Putamen (tissue), 1 donor: ENCODE measurements at regions not wholly inside any gene's neighbourhood (a gene's known extent, or its start where the extent isn't known, plus 50 kb on each side); places are given as distances from the start of the nearest gene placed in this dataset.

ENCODE experiments used
- DNase-seq: peaks from one replicate; pipeline ENCODE4 v3.0.0-alpha.2; 2016; ENCODE audit warnings: low spot score

DNA sequence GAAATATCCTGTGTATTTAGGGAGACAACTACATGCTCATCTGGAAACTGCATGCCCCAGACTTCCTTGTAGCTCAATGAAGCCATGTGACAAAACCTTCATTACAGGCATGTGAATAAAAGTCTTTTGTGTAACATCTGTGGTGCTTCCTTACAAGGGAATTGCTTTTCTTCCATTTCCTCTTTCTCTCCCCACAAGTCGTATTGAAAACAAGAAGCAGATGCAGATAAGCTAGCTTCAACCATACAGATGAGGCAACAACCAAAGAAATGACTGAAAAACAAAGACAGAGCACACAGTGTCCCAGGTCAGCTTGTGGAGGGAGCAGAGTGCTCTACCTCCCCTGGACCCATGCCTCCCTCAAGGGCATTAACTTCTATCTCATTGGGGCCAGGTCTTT lies 115.8 kb upstream of the INPP4B start:
- DNase-seq: peak; percentile 33

DNA sequence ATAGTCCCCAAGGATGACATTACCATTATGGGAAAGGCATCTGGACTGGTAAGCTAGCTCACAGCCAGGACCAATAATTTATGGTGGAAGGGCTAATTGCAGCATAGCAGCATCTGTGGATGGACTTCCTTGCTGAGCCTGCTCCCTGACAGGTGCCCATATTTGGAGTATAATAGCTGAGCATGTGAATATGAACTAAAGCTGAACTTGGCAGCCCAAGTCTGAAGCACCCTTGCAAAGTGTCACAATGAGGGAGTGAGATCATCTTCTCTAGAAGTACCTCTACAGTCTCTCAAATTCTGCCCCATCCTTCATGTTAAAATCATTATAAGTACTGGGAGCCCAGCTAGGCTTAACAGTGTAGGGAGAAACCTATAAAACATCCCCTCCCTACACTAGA lies 128.2 kb upstream of the INPP4B start:
- no peak for DNase-seq

DNA sequence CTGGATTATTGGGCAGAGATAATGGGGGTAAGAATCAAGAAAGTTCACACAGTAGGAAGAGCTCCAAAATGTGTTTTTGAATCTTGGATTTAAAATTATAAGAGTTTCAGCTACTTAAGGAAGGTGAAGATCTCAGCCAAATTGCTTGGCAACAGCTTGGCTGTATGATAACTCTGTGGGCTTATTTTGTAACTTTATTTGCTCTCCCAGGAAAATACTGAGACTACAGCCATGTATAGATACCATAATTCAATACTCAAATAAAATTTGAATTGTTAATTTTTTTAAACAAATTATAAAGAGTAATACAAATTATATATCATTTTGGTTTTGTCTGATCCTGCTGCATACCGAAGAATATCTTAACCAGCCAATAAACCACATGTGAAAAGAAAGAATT lies 129.5 kb upstream of the INPP4B start:
- no peak for DNase-seq

DNA sequence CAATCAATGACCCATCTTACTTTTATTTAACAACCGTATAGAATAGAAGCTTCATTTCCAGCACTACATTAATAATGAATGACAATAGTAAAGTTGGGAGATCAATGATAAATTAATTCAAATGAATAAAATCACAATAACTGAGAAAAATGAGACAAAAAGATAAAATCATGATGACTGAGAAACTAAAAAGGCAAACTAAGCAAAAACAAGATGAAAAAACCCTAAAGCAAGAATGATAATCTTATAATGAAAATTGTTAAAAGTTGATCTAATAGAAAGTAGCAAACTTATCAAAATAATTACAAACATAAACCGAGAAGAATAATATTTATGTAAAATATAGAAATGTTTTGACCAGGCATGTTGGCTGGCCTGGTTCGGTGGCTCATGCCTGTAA lies 130.4 kb upstream of the INPP4B start:
- DNase-seq: no peak

DNA sequence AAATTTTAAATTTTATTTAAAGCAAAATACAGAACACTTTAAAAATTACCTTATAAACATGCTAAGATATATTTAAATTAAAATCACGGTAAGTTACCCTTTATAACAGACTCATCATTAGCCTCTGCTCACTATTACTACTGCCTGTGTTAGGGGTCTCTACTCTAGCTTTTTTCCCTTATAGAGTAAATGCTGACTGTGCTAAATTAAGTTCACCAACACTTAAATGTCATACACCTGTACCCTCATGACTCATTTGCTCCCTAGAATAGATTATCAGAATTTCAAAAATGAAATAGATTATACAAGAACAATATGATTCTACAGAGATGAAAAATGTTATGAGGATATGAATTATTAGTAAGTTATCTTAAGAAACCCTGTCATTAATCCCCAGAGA lies 131.1 kb upstream of the INPP4B start:
- no peak for DNase-seq

DNA sequence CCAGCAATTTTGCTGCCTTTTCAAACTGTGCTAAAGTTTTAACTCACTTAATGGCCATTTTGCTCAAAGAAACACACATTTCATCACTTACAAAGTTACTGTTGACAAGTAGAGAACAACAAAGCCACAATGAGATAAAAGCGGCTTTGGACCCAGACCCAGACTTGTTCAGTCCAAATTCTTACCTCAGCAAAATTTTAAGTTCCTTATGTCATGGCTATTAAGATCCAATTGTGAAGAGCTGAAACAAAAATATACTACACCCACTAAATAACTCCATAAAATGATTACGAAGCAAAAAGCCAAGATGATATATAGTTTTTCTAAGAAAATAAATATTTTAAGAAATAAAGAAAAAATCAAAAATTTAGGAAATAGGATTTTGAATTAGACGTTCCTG lies 137.0 kb upstream of the INPP4B start:
- DNase-seq: no peak

DNA sequence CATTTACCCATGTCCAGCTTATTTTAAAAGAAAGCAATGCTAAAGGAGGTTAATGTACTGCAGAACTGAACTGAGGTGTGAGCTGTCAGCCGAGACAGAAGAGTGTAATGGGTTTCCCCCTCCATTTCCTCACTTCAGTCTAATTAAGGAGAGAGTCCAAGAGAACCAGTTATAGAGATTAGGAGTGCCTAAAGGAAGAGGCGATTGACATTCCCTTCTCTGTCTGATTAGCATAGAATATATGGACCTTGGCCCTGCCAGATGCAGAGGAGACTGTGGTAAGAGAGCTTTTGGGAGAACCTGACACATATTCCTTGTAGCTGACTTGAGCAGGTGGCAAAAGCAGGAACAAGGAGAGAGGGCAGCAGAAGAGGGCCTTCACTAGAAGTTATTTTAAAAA lies 137.5 kb upstream of the INPP4B start:
- no peak for DNase-seq

DNA sequence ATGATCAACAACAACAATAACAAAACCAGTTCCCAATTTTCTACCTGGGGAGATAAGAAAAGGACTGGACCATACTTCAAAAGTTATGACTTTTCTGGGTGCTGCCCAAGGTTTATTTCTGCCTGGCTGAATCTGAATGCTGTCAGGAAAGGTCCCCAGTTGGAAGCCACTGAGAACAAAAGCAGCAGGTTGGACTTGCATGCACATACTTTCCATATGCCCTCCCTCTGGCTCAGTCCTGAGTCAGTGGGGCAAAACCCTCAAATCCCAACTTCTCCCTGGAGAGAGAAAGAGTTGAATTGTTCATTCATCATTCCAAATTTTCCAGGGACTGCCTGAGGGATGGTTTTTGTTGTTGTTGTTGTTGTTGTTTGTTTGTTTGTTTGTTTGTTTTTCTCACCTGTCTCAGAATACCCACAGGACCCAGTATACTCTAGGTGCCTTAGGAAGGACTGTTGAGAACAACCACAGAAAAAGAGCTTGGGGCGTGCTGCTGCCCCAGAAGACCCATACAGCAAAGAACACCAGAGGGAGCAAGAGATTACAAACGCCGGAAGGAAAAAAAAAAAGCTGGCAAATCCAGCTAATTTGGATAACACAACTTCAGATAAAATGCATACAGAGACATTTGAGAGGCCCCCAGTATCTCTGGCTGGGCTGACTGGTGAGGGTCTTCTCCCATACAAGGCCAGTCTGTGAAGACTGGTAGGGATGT lies 138.9 kb upstream of the INPP4B start:
- DNase-seq: no peak

DNA sequence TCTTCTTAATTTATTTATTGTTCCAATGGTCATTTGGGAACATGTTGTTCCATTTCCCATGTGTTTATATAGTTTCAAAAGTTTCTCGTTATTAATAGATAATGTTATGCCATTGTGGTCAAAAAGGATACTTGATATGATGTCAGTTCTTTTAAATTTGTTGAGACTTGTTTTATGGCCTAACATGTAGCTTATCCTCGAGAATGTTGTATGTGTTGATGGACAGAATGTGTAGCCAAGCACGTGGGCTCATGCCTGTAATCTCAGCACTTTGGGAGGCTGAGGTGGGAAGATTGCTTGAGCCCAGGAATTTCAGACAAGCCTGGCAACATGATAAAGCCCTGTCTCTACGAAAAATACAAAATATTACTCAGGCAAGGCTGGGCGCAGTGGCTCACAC lies 168.5 kb upstream of the USP38 start:
- DNase-seq: no peak

DNA sequence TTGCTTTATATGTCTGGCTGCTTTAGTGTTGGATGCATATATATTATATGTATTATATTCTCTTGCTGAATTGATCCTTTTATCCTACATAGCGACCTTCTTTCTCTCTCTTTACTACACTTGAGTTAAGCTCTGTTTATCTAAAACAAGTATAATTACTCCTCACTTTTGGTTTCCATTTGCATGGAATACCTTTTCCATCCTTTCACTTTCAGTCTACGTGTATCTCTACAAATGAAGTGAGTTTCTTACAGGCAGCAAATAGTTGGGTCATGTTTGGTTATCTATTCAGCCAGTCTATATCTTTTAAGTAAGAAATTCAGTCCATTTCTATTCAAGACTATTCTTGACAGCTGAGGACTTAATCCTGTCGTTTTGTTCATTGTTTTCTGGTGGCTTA lies 167.5 kb upstream of the USP38 start:
- no peak for DNase-seq

DNA sequence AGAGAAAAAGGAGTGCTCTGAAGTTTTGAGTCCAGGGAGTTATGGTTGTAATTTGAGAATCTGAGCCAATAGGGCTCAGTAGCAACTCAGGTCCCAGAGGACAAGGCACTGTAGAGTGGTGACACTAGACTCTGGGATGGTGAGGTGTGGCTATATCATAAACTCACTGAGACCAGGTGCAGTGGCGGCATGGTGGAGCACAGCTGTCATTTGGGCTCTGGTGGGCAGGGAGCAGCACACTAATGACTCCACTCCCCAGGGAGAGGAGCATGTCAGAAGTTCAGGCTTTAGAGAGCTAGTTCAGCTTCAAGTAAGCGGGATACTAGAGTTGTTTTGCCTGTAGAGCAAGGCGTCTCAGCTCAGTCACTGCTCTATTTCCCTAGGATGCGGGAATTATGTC lies 165.4 kb upstream of the USP38 start:
- DNase-seq: no peak

DNA sequence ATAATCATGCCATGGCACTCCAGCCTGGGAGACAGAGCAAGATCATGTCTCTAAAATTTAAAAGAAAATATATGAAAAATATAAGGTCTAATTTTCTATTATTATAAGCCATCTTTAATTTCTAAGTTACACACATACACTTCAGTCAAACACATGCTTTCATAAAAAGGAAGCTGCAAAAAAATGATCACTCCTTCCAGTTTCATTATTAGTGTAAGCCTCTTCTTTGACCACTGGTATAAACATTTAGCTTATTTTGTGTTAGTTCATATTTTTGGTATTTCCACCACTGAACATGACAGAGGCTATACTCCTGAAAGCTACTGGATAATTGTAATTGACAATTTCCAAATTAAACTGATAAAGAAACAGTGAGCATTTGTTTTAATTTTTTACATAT lies 163.3 kb upstream of the USP38 start:
- no peak for DNase-seq

DNA sequence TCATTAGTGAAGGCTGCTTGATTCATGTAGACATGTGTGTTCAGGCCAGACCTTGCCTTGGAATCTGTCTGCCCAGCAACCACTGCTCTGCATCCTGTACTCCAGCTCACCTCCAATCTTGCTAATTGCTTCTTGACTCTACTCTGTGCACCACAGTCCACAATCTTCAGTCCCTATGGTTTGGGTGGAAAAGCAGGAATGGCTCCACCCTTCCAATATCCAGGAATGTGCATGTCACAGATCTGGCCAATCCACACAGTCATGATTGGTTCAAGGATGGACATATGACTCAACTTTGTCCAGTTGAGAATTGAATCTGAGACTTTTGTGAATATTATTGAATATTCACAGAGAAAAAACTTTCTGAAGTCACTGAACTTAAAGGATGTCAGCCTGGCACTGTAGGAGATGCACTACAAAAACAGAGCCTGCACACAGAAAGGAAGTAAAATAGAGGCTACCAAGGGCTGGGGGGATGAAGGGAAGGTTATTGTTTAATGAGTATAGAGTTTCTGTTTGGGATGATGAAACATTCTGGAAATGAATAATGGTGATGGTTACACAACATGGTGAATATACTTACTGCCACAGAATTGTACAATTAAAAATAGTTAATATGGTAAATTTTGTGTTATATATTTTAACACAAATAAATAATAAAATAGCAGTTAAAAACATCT lies 161.3 kb upstream of the USP38 start:
- no peak for DNase-seq

DNA sequence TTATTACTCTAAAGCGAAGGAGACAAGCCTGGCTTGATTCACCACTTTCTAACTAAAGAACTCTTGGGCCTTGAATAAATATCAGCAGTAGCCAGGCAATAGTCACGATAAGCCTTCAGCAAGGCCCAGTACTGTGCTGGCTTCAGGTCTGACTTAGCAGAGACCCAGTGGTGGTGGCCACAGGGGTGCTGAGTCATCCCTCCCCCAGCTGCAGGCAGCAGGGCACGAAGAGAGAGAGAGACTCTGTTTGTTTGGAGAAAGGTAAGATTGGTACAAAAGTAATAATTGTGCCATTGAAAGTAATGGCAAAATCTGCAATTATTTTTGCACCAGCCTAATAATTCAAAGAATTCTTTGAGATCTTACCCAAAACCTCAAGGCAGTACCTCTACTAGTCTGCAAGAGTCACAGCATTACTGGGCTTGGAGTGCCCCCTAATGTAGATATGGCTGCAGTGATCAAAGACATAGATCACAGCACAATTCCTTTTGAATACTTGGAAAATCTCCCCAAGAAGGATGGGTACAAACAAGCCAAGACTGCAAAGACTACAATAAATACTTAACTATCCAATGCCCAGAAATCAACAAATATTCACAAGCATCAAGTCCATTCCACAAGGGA lies 159.5 kb upstream of the USP38 start:
- DNase-seq: no peak

DNA sequence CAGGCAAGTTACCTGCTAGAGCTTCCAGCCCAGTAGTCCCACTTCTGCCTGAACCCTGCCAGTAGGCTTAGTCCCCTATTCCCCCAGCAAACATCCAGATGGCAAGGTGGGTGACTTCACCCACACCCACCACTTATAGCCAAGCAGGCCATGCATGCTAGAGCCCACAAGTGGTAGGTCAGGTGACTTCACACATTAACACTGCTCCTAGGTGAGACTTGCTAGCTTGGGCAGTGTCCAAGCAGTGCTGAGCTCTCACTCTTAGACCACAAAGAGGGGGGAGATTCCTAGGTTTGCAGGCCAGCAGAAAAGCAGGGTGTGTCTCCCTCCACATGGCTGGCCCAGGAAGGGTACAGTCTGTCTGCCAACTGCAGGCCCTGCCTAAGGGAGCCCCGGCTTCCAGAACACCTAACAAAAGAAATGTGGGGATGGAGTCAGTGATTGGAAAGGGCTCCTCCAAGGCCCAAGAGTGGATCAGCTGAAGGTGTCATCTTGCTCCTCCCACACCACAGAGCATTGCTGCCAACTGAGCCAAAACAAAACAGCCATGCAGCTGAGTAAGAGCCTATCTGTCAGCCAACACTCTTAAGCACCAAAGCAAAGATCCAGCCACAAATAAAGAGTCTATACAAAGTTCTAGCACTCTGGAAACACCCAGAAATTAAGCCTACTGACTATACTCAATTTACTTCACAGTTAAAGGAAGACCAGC lies 158.1 kb upstream of the USP38 start:
- no peak for DNase-seq

DNA sequence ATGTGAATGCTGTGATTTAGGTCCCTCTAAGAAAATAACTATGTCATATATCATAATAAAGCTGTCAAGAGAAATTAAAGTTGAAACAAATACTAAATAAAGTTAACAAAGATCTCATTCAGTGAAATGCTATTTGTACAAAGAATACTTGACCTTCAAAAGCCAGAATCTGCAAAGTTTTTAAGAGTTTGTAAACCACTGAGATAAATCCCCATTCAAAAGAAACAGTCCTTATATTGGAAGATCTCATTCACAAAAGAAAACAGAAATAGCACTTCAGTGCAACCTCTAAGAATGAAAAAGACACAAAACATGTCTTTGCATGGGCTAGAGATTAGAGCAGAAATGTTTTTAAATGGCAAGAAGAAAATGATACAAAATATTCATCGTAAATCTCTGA lies 149.1 kb upstream of the USP38 start:
- DNase-seq: no peak

DNA sequence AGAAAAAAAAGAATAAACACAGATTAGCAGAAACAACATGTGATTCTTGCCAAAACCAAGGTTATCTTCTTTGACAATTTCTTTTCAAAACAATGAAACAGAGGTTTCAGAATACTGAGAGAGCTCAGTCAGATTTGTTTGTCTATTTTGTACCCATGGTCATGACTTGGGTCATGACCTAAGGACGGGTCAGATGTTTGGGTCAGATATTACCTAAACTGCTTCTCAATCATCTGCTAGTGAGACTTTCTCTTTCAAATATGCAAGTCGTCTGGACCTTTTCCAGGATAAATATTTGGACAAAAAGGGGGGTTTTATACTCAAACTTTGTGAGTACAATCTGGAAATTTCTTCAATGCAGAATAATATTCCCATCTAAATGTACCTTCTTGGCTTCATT lies 148.3 kb upstream of the USP38 start:
- DNase-seq: no peak

DNA sequence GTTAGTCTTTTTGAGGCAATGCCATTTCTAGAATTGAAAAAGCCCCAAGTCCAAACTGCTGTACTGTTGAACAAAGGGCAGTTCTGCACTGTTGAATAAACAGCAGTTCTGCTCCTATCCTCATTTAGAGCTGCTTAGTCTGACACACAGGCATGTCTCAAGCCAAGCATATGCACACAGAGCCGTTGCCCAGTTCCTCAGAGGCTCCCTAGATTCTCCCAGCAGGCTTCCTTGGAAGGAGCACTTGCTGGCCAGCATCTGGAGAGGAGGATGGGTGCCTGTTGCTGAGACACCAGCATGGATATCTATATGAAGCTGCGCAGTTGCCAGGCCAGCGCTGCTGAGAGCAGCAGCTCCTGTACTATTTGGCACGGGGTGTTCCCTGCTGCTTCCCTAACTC lies 138.3 kb upstream of the USP38 start:
- DNase-seq: no peak

DNA sequence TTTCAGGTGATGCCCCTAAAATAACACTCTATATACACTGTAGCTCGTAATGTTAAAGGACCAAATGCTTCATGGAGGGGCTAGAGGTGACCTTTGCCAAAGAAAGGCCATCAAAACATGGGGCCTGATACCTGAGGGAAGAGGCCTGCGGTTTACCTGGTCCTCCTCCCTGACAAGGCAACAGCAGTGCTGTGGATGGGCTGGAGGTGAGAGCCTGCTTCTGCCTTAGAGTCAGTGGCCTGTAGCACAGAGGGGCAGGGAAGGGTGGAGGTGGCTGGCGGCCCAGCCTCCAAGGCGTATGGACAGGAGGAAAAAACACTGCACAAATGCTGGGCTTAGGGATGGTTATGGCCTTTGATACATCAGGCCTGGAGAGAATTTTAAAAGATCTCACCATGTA lies 137.8 kb upstream of the USP38 start:
- no peak for DNase-seq

DNA sequence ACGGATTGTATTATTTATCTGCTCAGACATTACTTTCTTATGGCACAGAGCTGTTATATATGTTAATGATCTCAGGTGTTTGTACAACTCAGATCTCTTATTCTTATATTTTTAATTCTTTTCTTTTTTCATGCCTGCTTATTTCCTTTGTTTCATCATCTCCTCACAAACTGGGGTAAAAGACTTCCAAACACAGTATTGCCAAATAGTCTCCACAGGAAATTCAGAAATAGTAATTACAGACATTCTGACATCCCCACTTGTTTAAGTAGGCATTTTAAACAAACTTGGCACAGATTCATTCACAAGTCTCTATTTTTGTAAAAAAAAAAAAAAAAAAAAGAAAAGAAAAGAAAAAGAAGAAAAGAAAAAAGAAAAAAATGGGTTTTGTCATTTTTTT lies 129.7 kb upstream of the USP38 start:
- DNase-seq: no peak

DNA sequence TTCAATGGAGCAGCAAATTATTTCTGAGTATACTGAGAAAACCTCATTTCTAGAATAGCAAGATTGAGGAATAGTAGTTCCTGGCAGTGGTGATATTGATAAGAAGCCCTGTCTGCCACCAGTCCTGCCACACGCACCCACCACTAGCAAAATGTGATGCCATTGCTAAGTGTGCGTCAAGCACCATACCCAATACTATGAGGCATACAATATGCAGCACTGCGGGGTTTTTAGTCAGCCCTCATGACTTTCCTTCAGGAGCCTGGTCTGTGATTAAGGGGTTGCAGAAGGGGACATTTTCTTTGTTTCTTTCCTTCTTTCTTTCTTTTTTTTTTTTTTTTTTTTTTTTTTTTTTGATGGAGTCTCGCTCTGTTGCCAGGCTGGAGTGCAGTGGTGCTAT lies 128.7 kb upstream of the USP38 start:
- DNase-seq: no peak

DNA sequence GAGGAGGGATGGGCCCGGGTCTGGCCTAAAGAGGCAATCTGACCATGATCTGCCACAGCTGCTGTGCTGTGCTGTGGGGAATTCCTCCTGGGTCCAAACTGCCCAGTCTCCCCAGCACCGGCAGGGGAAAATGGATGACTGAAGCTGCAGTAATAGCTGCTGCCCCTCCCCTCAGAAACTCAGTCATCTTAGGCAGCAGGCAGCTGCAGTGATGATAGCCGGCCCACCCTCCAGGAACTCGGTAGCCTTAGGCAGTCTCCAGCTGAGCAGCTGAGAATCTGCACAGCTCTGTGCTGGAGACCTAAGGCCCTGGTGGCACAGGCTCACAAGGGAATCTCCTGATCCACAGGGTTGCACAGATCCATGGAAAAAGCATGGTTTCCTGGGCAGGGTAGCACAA lies 113.4 kb upstream of the USP38 start:
- no peak for DNase-seq

DNA sequence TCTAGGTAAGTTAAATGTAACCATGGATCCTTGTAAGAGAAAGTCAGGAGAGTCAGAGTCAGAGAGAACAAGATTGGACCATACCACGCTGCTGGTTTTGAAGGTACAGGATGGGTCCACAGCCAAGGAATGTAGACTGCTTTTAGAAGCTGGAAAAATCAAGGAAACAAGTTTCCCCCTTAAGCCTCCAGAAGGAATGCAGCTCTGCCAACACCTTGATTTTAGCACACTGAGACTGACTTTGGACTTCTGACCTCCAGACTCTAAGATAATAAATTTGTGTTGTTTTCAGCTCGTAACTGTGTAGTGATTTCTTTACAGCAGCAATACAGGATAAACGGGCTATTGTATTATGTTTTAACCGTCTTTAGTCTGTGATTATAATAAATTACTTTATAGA lies 108.0 kb upstream of the USP38 start:
- DNase-seq: no peak
